GM12878 (cell line): ENCODE measurements at regions not wholly inside any gene's neighbourhood (a gene's known extent, or its start where the extent isn't known, plus 50 kb on each side); places are given as distances from the start of the nearest gene placed in this dataset.

Experiments
- CREB1 ChIP-seq: IDR thresholded peaks from 2 replicates; pipeline ENCODE4 v1.6.1; 2012; ENCODE audit warnings: low read depth, mild to moderate bottlenecking, inconsistent platforms
- CTCF ChIP-seq, 3 experiments: IDR thresholded peaks in 2 of 3; conservative IDR thresholded peaks in 1 of 3; 2 replicates each; pipeline ENCODE4 v1.5.1; 2011; ENCODE audit warnings: low read depth in 3 of 3, low read length in 3 of 3, mild to moderate bottlenecking in 3 of 3, control low read depth in 2 of 3, moderate library complexity in 2 of 3, inconsistent platforms in 1 of 3, mixed read lengths in 1 of 3; ENCODE audit not compliant: control insufficient read depth in 2 of 3, insufficient read depth in 1 of 3; ENCODE audit errors: extremely low read depth in 1 of 3
- EP300 ChIP-seq, 2 experiments: fragments of 150-350 bp in 1 of 2; IDR thresholded peaks; 2 replicates each; pipeline ENCODE4 v1.6.1; 2011 to 2012; ENCODE audit warnings: low read depth in 2 of 2, low read length in 2 of 2, borderline replicate concordance in 1 of 2, improper control_type of control experiment in 1 of 2, inconsistent platforms in 1 of 2; ENCODE audit not compliant: control insufficient read depth in 1 of 2
- EZH2 ChIP-seq: IDR thresholded peaks from 2 replicates; pipeline ENCODE4 v1.6.1; 2012; ENCODE audit warnings: low read depth, mild to moderate bottlenecking, control low read depth, inconsistent platforms, low read length, borderline replicate concordance; ENCODE audit not compliant: control insufficient read depth
- NBN ChIP-seq: fragments of 450-650 bp; IDR thresholded peaks from 2 replicates; pipeline ENCODE4 v1.6.1; 2016
- POLR2A ChIP-seq: IDR thresholded peaks from 2 replicates; pipeline ENCODE4 v1.6.1; 2011; ENCODE audit warnings: low read depth, mild to moderate bottlenecking, low read length
- POLR2AphosphoS2 ChIP-seq: IDR thresholded peaks from 2 replicates; pipeline ENCODE4 v1.6.1; 2011; ENCODE audit warnings: low read depth, mild to moderate bottlenecking, low read length, improper control_type of control experiment, moderate library complexity
- PRDM15 ChIP-seq: fragments of 450-650 bp; formaldehyde crosslinking; IDR thresholded peaks from 2 replicates; pipeline ENCODE4 v1.4.0; 2020; ENCODE audit warnings: mild to moderate bottlenecking, moderate library complexity
- RFX5 ChIP-seq: IDR thresholded peaks from 2 replicates; pipeline ENCODE4 v1.6.1; 2011; ENCODE audit warnings: low read depth, low read length, improper control_type of control experiment
- SMC3 ChIP-seq: IDR thresholded peaks from 2 replicates; pipeline ENCODE4 v1.6.1; 2011; ENCODE audit warnings: low read length, improper control_type of control experiment, borderline replicate concordance
- USF1 ChIP-seq: IDR thresholded peaks from 2 replicates; pipeline ENCODE4 v1.6.1; 2011; ENCODE audit warnings: borderline replicate concordance, low read depth, mild to moderate bottlenecking, moderate library complexity, mixed read lengths, low read length; ENCODE audit not compliant: insufficient read depth; ENCODE audit errors: extremely low read length
- YBX1 ChIP-seq: fragments of 450-650 bp; IDR thresholded peaks from 2 replicates; pipeline ENCODE4 v1.6.1; 2016; ENCODE audit warnings: antibody characterized with exemption
- ZBTB11 ChIP-seq: fragments of 450-650 bp; formaldehyde crosslinking; IDR thresholded peaks from 2 replicates; pipeline ENCODE4 v1.5.0; 2022; ENCODE audit warnings: mild to moderate bottlenecking, missing genetic modification characterization
- ZBTB40 ChIP-seq: fragments of 450-650 bp; IDR thresholded peaks from 2 replicates; pipeline ENCODE4 v1.6.1; 2016; ENCODE audit warnings: mild to moderate bottlenecking, moderate library complexity, borderline replicate concordance

- TF ChIP-seq CTCF (IDR thresholded peaks at IDR 0.05 in 2 of 3, conservative IDR thresholded peaks at IDR 0.05 in 1 of 3; ENCODE audit: control insufficient read depth in 2 of 3, extremely low read depth in 1 of 3, insufficient read depth in 1 of 3, low read depth in 3 of 3, low read length in 3 of 3), result no peak
- TF ChIP-seq CREB1, result no peak
- no peak for TF ChIP-seq ZBTB11
- no peak for TF ChIP-seq SMC3
- TF ChIP-seq POLR2AphosphoS2, result no peak
- no peak for TF ChIP-seq USF1
- TF ChIP-seq ZBTB40, result no peak
- TF ChIP-seq RFX5, result no peak
- no peak for TF ChIP-seq EZH2
- no peak for TF ChIP-seq YBX1
- no peak for TF ChIP-seq POLR2A
- TF ChIP-seq EP300 (IDR thresholded peaks at IDR 0.05; ENCODE audit: borderline replicate concordance in 1 of 2, control insufficient read depth in 1 of 2, low read depth in 2 of 2, low read length in 2 of 2), result no peak
- TF ChIP-seq PRDM15, result no peak
- no peak for TF ChIP-seq NBN
These were observed 166.4 kb downstream of the FAM170A start for GRCh38 chr5:119795768-119796167.
